ENCODE measurements at regions not wholly inside any gene's neighbourhood (a gene's known extent, or its start where the extent isn't known, plus 50 kb on each side); places are given as distances from the start of the nearest gene placed in this dataset.

GRCh38 chr4:103397541-103397940, 199.4 kb upstream of the CENPE start:
- TF ChIP-seq, protein P1, sequence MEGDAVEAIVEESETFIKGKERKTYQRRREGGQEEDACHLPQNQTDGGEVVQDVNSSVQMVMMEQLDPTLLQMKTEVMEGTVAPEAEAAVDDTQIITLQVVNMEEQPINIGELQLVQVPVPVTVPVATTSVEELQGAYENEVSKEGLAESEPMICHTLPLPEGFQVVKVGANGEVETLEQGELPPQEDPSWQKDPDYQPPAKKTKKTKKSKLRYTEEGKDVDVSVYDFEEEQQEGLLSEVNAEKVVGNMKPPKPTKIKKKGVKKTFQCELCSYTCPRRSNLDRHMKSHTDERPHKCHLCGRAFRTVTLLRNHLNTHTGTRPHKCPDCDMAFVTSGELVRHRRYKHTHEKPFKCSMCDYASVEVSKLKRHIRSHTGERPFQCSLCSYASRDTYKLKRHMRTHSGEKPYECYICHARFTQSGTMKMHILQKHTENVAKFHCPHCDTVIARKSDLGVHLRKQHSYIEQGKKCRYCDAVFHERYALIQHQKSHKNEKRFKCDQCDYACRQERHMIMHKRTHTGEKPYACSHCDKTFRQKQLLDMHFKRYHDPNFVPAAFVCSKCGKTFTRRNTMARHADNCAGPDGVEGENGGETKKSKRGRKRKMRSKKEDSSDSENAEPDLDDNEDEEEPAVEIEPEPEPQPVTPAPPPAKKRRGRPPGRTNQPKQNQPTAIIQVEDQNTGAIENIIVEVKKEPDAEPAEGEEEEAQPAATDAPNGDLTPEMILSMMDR (IDR thresholded peaks at IDR 0.05; ENCODE audit: low read depth, low read length) = no peak
- TF ChIP-seq POLR2A (IDR thresholded peaks at IDR 0.05; ENCODE audit: extremely low read depth, insufficient read length) (no peak), MYC (IDR thresholded peaks at IDR 0.05; ENCODE audit: low read depth, low read length) (no peak)
- TF ChIP-seq, protein P2, sequence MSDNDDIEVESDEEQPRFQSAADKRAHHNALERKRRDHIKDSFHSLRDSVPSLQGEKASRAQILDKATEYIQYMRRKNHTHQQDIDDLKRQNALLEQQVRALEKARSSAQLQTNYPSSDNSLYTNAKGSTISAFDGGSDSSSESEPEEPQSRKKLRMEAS (IDR thresholded peaks at IDR 0.05; ENCODE audit: low read depth, low read length) = no peak

Measured in NB4 (cell line).